ENCODE measurements at regions not wholly inside any gene's neighbourhood (a gene's known extent, or its start where the extent isn't known, plus 50 kb on each side); places are given as distances from the start of the nearest gene placed in this dataset.

DNA sequence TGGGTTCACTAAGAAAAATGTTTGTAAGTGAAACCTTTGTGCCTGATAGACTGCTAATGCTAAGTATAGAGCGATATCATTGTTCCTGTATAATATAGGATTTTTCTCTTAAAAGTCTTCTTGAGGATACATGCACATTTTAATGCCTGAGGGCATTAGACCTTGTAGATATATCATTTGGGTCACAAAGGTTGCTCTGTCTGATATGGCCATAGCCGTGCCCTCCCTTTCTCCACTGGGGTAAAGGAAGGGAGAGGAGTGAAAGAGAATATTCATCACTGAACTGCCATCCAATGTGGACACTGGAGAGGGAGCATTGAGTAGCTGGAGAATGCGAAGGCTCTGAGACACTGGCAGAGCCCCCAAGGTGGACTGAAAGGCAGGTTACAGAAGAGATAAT, 442.2 kb upstream of the SPTLC3 start:
- TF ChIP-seq, protein P1, sequence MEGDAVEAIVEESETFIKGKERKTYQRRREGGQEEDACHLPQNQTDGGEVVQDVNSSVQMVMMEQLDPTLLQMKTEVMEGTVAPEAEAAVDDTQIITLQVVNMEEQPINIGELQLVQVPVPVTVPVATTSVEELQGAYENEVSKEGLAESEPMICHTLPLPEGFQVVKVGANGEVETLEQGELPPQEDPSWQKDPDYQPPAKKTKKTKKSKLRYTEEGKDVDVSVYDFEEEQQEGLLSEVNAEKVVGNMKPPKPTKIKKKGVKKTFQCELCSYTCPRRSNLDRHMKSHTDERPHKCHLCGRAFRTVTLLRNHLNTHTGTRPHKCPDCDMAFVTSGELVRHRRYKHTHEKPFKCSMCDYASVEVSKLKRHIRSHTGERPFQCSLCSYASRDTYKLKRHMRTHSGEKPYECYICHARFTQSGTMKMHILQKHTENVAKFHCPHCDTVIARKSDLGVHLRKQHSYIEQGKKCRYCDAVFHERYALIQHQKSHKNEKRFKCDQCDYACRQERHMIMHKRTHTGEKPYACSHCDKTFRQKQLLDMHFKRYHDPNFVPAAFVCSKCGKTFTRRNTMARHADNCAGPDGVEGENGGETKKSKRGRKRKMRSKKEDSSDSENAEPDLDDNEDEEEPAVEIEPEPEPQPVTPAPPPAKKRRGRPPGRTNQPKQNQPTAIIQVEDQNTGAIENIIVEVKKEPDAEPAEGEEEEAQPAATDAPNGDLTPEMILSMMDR (tag by site-specific recombination; IDR thresholded peaks at IDR 0.05) = no peak
- TF ChIP-seq, protein P2, sequence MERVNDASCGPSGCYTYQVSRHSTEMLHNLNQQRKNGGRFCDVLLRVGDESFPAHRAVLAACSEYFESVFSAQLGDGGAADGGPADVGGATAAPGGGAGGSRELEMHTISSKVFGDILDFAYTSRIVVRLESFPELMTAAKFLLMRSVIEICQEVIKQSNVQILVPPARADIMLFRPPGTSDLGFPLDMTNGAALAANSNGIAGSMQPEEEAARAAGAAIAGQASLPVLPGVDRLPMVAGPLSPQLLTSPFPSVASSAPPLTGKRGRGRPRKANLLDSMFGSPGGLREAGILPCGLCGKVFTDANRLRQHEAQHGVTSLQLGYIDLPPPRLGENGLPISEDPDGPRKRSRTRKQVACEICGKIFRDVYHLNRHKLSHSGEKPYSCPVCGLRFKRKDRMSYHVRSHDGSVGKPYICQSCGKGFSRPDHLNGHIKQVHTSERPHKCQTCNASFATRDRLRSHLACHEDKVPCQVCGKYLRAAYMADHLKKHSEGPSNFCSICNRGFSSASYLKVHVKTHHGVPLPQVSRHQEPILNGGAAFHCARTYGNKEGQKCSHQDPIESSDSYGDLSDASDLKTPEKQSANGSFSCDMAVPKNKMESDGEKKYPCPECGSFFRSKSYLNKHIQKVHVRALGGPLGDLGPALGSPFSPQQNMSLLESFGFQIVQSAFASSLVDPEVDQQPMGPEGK (tag by site-specific recombination; IDR thresholded peaks at IDR 0.05) = no peak
- TF ChIP-seq ZFP41 (tag by site-specific recombination; IDR thresholded peaks at IDR 0.05; ENCODE audit: borderline replicate concordance) = no peak
